BJ (cell line): ENCODE measurements at regions not wholly inside any gene's neighbourhood (a gene's known extent, or its start where the extent isn't known, plus 50 kb on each side); places are given as distances from the start of the nearest gene placed in this dataset.

Experiments used
- CTCF ChIA-PET: fragments of 350-600 bp; formaldehyde crosslinking; extraction: SDS; loops from one replicate; lab custom pipeline; 2021; ENCODE audit warnings: antibody characterized with exemption, inconsistent platforms; lab: Yijun Ruan, JAX
- POLR2A ChIA-PET: fragments of 300-600 bp; sonication (Branson Sonifier 250); formaldehyde crosslinking; extraction: SDS; loops from one replicate; lab custom pipeline; 2021; ENCODE audit warnings: antibody characterized with exemption; lab: Charles Lee
- DNase-seq: peaks from one replicate; pipeline ENCODE4 v3.0.0-alpha.2; 2011; ENCODE audit warnings: low read depth
- H3K27me3 ChIP-seq: 2 replicates; pipeline ENCODE4 v1.6.0; 2011; ENCODE audit warnings: low read length; ENCODE audit not compliant: control insufficient read depth, insufficient read depth
- H3K36me3 ChIP-seq: 2 replicates; pipeline ENCODE4 v1.5.1; 2011; ENCODE audit warnings: low read length; ENCODE audit not compliant: control insufficient read depth, insufficient read depth
- H3K4me3 ChIP-seq: 2 replicates; pipeline ENCODE4 v1.5.1; 2011; ENCODE audit warnings: low read depth, mild to moderate bottlenecking, control low read depth, low read length
- TF ChIP-seq, protein P1 (sequence below): IDR thresholded peaks from 2 replicates; pipeline ENCODE4 v1.5.1; 2011; ENCODE audit warnings: low read depth, mild to moderate bottlenecking, control low read depth, inconsistent platforms, low read length, moderate library complexity; ENCODE audit not compliant: insufficient read depth

DNA sequence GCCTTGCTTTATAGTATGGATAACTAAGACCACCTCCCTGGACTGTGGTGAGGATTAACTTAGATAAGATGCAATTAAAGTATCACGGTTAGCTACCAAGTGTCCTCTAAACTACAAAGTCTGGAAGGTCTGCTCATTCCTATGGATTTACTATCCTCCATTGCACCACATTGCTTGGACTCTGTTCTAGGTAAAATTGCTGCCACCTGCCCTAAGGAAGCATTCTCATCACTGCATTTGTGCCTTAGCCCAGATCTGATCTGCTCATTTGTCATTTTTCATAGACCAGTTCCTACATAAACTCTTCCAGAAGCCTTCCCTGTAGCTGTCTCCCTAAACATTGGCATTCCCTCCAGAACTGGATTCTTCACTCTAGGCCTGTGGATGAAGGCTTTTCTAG is 380.0 kb downstream of the INSC start:
- no peaks in the 10 kb centered on the region for H3K36me3 ChIP-seq
- CTCF ChIA-PET = no interaction called here
- POLR2A ChIA-PET = no interaction called here

GRCh38 chr11:15495462-15495861 is 380.7 kb downstream of the INSC start:
- no peak for DNase-seq
- no peaks in the 10 kb centered on the region for H3K27me3 ChIP-seq
- CTCF ChIA-PET = no interaction called here
- H3K4me3 ChIP-seq = no peak overlapping the region
- TF ChIP-seq, protein P1, sequence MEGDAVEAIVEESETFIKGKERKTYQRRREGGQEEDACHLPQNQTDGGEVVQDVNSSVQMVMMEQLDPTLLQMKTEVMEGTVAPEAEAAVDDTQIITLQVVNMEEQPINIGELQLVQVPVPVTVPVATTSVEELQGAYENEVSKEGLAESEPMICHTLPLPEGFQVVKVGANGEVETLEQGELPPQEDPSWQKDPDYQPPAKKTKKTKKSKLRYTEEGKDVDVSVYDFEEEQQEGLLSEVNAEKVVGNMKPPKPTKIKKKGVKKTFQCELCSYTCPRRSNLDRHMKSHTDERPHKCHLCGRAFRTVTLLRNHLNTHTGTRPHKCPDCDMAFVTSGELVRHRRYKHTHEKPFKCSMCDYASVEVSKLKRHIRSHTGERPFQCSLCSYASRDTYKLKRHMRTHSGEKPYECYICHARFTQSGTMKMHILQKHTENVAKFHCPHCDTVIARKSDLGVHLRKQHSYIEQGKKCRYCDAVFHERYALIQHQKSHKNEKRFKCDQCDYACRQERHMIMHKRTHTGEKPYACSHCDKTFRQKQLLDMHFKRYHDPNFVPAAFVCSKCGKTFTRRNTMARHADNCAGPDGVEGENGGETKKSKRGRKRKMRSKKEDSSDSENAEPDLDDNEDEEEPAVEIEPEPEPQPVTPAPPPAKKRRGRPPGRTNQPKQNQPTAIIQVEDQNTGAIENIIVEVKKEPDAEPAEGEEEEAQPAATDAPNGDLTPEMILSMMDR = no peak
- POLR2A ChIA-PET = no interaction called here
- no peaks in the 10 kb centered on the region for H3K36me3 ChIP-seq

More for the DNA sequence above, 380.0 kb downstream of the INSC start:
- DNase-seq = no peak
- no peak overlapping the region for H3K4me3 ChIP-seq
- TF ChIP-seq, protein P1 = no peak
- H3K27me3 ChIP-seq = no peaks in the 10 kb centered on the region

GRCh38 chr11:15497366-15497765 is 382.6 kb downstream of the INSC start:
- TF ChIP-seq, protein P1 = no peak
- Histone ChIP-seq H3K27me3 (no peaks in the 10 kb centered on the region), H3K4me3 (no peak overlapping the region), H3K36me3 (no peaks in the 10 kb centered on the region)
- DNase-seq = no peak
- ChIA-PET CTCF (no interaction called here), POLR2A (no interaction called here)

DNA sequence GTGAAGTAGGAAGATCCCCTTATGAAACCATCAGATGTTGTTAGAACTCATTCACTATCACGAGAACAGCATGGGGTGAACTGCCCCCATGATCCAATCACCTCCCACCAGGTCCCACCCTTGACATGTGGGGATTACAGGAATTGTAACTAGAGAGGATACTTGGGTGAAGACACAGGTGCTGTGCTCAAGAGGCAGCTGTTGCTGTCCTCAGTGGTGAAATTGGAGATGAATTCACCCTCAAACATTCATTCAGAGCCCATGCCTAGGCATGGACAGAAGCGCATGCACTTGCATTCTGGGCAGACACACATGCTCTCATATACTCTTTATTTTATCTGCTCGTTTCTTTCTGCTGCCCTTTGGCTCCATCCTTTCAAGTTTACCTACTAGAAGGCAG is 385.0 kb downstream of the INSC start:
- POLR2A ChIA-PET = no interaction called here
- H3K27me3 ChIP-seq = no peaks in the 10 kb centered on the region
- TF ChIP-seq, protein P1 = no peak
- CTCF ChIA-PET = interaction anchor here (0.8 kb wide), 1 partner anchor 64 kb away, joined by 3 read pairs; no protein-coding TSS in a partner anchor
- DNase-seq = no peak
- H3K36me3 ChIP-seq = no peaks in the 10 kb centered on the region
- H3K4me3 ChIP-seq = no peak overlapping the region

DNA sequence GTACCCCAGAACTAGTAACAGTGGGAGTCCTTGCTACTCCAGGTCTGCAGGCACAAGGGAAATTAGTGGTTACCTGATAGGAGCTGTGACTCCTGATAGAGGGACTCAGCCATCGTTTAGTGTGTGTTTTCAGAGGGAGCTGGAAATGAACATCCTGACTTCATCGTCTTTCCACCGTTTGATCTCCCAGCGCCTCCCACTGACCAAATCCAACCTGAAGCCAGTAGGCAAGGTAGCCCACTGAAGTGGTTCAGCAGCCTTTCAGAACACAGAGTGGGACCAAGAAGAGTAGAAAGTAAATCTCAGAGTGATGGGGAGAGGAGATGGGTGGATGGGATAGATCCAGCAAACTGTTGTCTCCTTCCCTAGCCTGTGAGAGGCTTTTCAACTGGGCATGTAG is 385.9 kb downstream of the INSC start:
- Histone ChIP-seq H3K4me3 (no peak overlapping the region), H3K27me3 (no peaks in the 10 kb centered on the region), H3K36me3 (no peaks in the 10 kb centered on the region)
- DNase-seq = no peak
- CTCF ChIA-PET = no interaction called here
- TF ChIP-seq, protein P1 = no peak
- POLR2A ChIA-PET = no interaction called here
